MCF 10A (cell line): ENCODE measurements at regions not wholly inside any gene's neighbourhood (a gene's known extent, or its start where the extent isn't known, plus 50 kb on each side); places are given as distances from the start of the nearest gene placed in this dataset.
"Not testable (repeated sequence)": the region's sequence is repeated elsewhere in the genome, so short reads cannot be mapped to it uniquely, and the experiment has no call there.

Experiments
- BruUV-seq: library from RNA; stranded (reverse); fragments of 400-500 nt; replicated peaks from 2 replicates; lab custom pipeline; 2021; lab: Mats Ljungman, UMichigan
- CTCF ChIA-PET: fragments of 300-600 bp; sonication (Branson Sonifier 250); formaldehyde crosslinking; extraction: SDS; loops from one replicate; lab custom pipeline; 2021; ENCODE audit warnings: antibody characterized with exemption, inconsistent platforms; lab: Yijun Ruan, JAX
- POLR2A ChIA-PET: fragments of 300-600, 350-650 bp; sonication (Branson Sonifier 250); formaldehyde crosslinking; extraction: SDS; loops from one replicate; lab custom pipeline; 2020; ENCODE audit warnings: antibody characterized with exemption, inconsistent platforms; lab: Yijun Ruan, JAX
- DNase-seq: peaks from one replicate; pipeline ENCODE4 v3.0.0-alpha.2; 2018; ENCODE audit not compliant: unreplicated experiment
- H3K27ac Mint-ChIP-seq: one replicate; pipeline ENCODE4 v1.8.0; 2022; ENCODE audit warnings: mild to moderate bottlenecking, low read depth, mixed read lengths; ENCODE audit not compliant: unreplicated experiment
- H3K27me3 Mint-ChIP-seq: one replicate; pipeline ENCODE4 v1.8.0; 2022; ENCODE audit warnings: mixed read lengths; ENCODE audit not compliant: insufficient read depth, unreplicated experiment
- H3K36me3 Mint-ChIP-seq: one replicate; pipeline ENCODE4 v1.8.0; 2022; ENCODE audit warnings: mild to moderate bottlenecking, moderate library complexity, mixed read lengths; ENCODE audit not compliant: insufficient read depth, unreplicated experiment
- H3K4me1 Mint-ChIP-seq: one replicate; pipeline ENCODE4 v1.8.0; 2022; ENCODE audit warnings: mixed read lengths; ENCODE audit not compliant: insufficient read depth, unreplicated experiment
- H3K4me3 Mint-ChIP-seq: one replicate; pipeline ENCODE4 v1.8.0; 2022; ENCODE audit warnings: mild to moderate bottlenecking, moderate library complexity, mixed read lengths; ENCODE audit not compliant: unreplicated experiment
- H3K9me3 Mint-ChIP-seq: one replicate; pipeline ENCODE4 v1.8.0; 2022; ENCODE audit warnings: mixed read lengths; ENCODE audit not compliant: unreplicated experiment
- CTCF ChIP-seq: fragments of 200-600 bp; IDR thresholded peaks from one replicate; pipeline ENCODE4 v1.8.0; 2022; ENCODE audit warnings: antibody characterized with exemption, mild to moderate bottlenecking; ENCODE audit not compliant: unreplicated experiment
- intact Hi-C: fragments of 100-400 bp; cut with micrococcal nuclease; formaldehyde crosslinking; loops from 2 replicates; pipeline ENCODE4 v1.14.1; 2022

GRCh38 chr5:110002652-110003051, 312.9 kb downstream of the MAN2A1 start:
- H3K36me3 Mint-ChIP-seq: no peaks in the 10 kb centered on the region
- no peak for DNase-seq
- H3K4me1 Mint-ChIP-seq: peaks cover 20% of the 10 kb centered on the region
- ChIA-PET POLR2A (no interaction called here), CTCF (no interaction called here)
- no peaks in the 10 kb centered on the region for H3K27me3 Mint-ChIP-seq
- H3K9me3 Mint-ChIP-seq: no peaks in the 10 kb centered on the region
- no peak for TF ChIP-seq CTCF
- BruUV-seq: no TSS peak
- no peak overlapping the region for H3K4me3 Mint-ChIP-seq
- H3K27ac Mint-ChIP-seq: no peak overlapping the region
- intact Hi-C loops: no loop called here

- H3K9me3 Mint-ChIP-seq, BruUV-seq, DNase-seq, POLR2A ChIA-PET, H3K27me3 Mint-ChIP-seq, H3K4me1 Mint-ChIP-seq, H3K36me3 Mint-ChIP-seq, intact Hi-C loops, H3K4me3 Mint-ChIP-seq, CTCF ChIA-PET, H3K27ac Mint-ChIP-seq: not testable (repeated sequence)
Observed at GRCh38 chr5:110005907-110006562, 316.3 kb downstream of the MAN2A1 start.

- no peak for TF ChIP-seq CTCF
- no peaks in the 10 kb centered on the region for H3K4me1 Mint-ChIP-seq
- BruUV-seq: no TSS peak
- H3K4me3 Mint-ChIP-seq: no peak overlapping the region
- H3K9me3 Mint-ChIP-seq: no peaks in the 10 kb centered on the region
- ChIA-PET POLR2A (interaction anchor here (0.6 kb wide), 1 partner anchor 28 kb away, joined by 3 read pairs; no protein-coding TSS in a partner anchor), CTCF (interaction anchor here (0.5 kb wide), 1 partner anchor 88 kb away, joined by 3 read pairs; no protein-coding TSS in a partner anchor)
- intact Hi-C loops: no loop called here
- H3K27ac Mint-ChIP-seq: no peak overlapping the region
- DNase-seq: no peak
- H3K36me3 Mint-ChIP-seq: no peaks in the 10 kb centered on the region
- no peaks in the 10 kb centered on the region for H3K27me3 Mint-ChIP-seq
Observed at GRCh38 chr5:110007101-110007500, 317.4 kb downstream of the MAN2A1 start.

GRCh38 chr5:110008131-110008530, 318.4 kb downstream of the MAN2A1 start:
- POLR2A ChIA-PET: interaction anchor here (0.9 kb wide), 2 partner anchors 37 to 79 kb away, joined by 3 read pairs; no protein-coding TSS in a partner anchor
- H3K27me3 Mint-ChIP-seq: no peaks in the 10 kb centered on the region
- CTCF ChIA-PET: interaction anchor here (1.2 kb wide), 1 partner anchor 15 kb away, joined by 4 read pairs; no protein-coding TSS in a partner anchor

More at GRCh38 chr5:110008131-110008530, 318.4 kb downstream of the MAN2A1 start:
- no peak for DNase-seq
- H3K27ac Mint-ChIP-seq: no peak overlapping the region
- intact Hi-C loops: no loop called here
- no TSS peak for BruUV-seq
- no peak for TF ChIP-seq CTCF
- H3K9me3 Mint-ChIP-seq: peaks cover 4% of the 10 kb centered on the region
- no peaks in the 10 kb centered on the region for H3K36me3 Mint-ChIP-seq
- H3K4me1 Mint-ChIP-seq: no peaks in the 10 kb centered on the region
- H3K4me3 Mint-ChIP-seq: no peak overlapping the region
